ACHN (cell line): ENCODE measurements at regions not wholly inside any gene's neighbourhood (a gene's known extent, or its start where the extent isn't known, plus 50 kb on each side); places are given as distances from the start of the nearest gene placed in this dataset.

Experiments
- DNase-seq: peaks from one replicate; pipeline ENCODE4 v3.0.0-alpha.2; 2015
- in situ Hi-C: cut with HindIII; loops from 2 replicates; pipeline ENCODE4 v1.10.0; 2017; ENCODE audit warnings: low sequenced_read_pairs, low pct_ligation_motif_present, low pct_unique_long_range_greater_than_20kb

DNA sequence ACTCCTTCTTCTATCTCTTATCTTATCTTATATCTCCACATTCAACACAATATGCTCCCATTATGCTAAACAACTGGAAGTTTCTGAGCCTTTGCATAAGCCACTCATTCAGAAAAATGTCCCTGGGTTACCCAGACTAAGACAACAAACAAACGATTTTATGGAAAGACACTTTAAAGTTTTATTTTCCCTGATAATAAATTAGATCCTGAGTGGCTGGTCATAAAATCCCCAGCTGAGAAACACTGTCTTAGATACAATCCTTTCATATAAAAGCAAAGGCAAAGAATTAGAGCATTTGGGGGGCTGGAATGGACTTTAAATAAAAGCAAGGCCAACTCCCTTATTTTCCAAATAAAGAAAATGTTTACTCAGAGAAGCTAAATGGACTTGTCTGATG is 322.3 kb downstream of the GBE1 start:
- no peak for DNase-seq
- in situ Hi-C loops = no loop called here

- no peak for DNase-seq
- in situ Hi-C loops = no loop called here
Measured at GRCh38 chr3:81437683-81438082, 323.8 kb downstream of the GBE1 start.

- no peak for DNase-seq
- in situ Hi-C loops = no loop called here
Measured at GRCh38 chr3:81436182-81436581, 325.3 kb downstream of the GBE1 start.

DNA sequence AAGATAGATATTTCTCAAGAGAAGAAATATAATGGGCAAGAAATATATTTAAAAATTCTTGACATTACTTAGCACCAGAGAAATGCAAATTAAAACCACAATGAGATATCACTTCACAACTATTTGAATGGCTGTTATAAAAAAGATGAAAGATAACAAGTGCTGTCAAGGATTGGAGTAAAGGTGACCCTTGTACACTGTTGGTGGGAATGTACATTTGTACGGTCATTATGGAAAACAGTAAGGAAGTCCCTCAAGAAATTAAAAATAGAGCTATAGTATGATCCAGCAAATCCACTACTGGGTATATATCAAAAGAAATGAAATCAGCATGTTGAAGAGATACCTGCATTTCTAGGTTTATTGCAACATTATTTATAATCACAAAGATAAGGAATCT is 326.4 kb downstream of the GBE1 start:
- DNase-seq = no peak
- in situ Hi-C loops = no loop called here

DNA sequence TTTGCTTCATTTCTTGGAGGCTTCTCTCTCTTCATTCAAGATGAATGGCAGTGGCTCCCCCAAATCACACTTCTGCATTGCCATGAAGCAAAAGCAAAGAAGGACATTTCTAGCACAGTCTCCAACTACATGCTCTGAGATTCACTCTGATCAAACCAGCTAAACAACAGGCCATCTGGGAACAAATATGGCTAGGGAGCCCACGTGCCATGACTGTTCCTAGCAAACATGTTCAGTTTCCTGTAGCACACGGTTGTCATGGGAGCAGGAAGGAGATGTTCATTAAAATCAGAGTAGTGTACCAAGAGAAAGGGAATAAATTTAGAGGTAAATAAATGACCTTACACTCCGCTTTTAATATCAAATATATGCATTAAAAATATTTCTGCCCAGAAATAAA is 327.3 kb downstream of the GBE1 start:
- in situ Hi-C loops = no loop called here
- DNase-seq = no peak

DNA sequence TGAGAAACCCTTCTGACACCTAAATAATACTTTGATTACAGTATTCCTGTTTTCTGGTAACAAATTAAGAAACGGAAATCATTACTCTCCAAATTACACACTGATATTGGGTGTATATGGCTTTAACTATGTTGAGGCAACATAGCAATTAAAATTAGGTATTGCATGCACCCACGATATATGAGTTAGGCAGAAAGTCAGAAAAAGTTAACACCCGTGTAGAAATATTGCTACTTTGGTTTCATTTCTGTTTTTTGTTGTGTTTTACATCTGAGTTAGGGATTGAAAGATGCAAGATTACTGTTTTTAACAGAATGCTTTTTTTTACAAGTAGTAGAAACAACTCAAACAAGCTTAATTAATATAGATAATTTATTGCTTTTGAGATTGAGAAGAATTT is 327.8 kb downstream of the GBE1 start:
- in situ Hi-C loops = no loop called here
- no peak for DNase-seq

- DNase-seq = no peak
- in situ Hi-C loops = no loop called here
Measured at GRCh38 chr3:81432456-81432855, 329.0 kb downstream of the GBE1 start.

DNA sequence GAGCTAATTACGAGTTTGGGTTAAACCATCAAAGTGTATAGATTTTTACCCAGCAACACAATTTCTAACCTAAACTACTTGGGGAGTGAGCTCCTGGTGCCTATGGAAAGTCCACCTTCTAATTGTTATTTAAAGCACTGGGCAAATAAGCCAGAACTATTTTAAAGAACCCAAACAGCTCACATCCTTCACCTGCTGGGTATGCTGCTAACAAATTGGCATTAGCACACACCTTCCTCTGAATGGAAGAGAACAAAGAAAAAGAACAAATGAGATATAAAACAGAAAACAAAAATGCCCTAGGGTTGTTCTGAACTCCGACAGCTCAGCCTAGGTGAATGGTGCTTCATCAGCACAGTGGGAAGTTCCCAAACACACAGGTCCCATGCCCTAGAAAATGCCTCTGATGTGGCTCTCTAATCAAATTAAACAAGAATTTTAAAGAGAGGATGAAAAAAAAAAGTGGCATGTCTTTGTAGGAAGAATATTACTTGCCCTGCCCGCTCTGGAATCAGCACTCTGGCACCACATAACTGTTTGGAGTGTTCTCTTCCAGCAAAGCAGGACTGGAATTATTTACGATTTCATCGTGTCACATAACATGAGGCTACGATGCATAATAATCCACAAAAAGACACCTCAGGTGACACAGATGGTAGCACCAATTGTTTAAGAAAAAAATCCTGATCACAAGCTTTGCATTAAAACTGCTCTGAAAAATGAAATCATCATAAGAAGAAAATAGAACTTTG is 334.4 kb downstream of the GBE1 start:
- DNase-seq = no peak
- in situ Hi-C loops = no loop called here

DNA sequence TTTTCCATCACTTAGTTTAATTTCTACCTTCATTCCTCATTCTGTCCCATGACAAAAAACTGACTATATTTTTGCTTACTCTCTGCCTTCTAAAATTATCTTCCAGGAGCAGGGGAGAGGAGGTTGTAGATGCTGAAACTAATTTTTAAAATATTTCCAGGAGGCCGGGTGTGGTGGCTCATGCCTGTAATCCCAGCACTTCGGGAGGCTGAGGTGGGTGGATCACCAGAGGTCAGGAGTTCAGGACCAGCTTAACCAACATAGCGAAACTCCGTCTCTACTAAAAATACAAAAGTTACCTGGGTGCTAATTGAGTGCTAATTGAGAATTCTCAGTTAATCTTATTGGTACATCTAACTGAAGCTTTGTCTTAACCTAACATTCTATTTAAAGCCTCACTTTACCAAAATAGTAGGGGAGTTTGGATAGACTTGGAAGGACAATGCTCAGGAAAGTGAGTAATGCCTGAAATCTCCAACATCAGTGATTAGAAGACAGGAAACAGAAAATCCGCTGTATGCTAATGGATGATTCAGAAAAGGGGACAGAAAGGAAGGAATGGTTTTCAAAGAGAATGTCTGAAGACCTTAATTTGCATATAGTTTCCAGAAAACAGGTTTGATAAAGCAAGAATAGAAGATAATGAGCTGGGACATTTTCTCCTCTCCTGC is 336.1 kb downstream of the GBE1 start:
- in situ Hi-C loops = no loop called here
- no peak for DNase-seq

DNA sequence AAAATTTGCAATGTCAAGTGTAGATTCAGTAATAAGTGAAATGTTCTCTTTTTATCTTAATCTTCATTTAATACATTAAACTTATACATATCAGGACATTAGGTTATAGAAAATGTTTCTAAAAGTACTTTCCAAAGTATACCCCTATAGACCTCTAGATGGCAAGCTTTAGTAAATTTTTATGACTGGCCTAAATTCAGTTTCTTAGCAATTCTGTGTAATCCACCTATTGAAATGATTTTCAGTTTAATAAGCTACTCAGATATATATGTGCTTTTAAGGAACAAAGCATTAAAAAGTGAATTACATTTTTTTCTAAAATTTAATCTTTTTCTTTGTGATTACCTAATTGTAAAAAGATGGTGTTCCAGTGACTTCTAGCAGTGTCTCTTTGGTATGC is 342.2 kb downstream of the GBE1 start:
- in situ Hi-C loops = no loop called here
- peak; percentile 19 for DNase-seq

DNA sequence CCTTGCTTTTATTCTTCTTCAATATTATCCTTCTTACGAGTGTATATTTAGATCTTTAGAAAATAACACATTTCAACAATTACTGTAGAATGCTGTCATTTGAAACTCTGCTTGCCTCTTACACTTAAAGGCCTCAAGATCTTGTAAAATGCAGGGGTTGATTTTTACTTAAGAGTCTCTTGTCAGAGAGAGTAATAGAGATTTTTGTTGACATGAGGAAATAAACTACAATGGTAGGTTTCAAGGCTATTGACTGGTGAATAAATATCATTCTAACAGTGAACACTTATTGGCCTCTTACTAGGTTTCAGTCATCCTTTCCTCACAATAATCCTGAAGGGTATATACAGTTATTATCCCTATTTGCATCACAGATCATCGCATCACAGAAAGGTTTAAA is 344.6 kb downstream of the GBE1 start:
- in situ Hi-C loops = no loop called here
- no peak for DNase-seq

GRCh38 chr3:81406318-81406717 is 355.1 kb downstream of the GBE1 start:
- in situ Hi-C loops = no loop called here

DNA sequence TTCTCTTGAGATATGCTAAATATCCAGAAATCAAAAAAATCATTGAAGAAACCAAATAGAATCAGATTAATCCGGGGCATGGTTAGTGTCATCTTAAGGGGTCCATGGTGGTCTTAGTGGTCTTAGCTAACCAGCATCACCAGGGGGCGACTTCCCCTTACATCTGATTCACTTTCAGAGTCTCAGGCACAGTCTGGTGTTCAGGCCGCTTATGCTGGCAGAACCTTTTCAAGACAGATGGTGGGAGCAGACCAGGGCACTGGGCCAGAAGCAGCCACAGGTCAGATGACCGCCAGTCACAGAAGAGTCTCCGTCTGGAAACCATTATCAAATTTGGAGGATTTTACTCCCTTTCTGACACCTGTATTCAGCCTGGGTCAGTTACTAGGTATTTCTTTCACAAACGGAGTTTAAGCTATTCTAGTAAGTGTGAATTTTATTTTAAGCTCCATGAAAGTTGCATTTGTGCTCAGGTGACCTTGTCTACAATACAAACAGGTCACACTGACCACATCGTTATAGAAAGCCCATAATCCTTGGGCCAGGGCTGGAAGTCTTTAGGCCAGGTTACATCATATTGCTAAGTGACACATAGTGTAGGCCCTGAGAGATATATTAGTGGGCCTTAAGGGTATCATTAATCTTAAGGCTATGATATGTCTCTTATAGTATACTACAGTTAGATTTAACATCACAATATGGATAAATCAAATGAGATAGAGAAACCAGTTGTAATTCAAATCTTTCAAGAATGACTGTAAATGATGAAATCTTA is 365.5 kb downstream of the GBE1 start:
- in situ Hi-C loops = no loop called here
- peak; percentile 1 for DNase-seq

More at GRCh38 chr3:81406318-81406717, 355.1 kb downstream of the GBE1 start:
- DNase-seq = no peak

- in situ Hi-C loops = no loop called here
- no peak for DNase-seq
Measured at GRCh38 chr3:81394651-81395524, 366.6 kb downstream of the GBE1 start.

DNA sequence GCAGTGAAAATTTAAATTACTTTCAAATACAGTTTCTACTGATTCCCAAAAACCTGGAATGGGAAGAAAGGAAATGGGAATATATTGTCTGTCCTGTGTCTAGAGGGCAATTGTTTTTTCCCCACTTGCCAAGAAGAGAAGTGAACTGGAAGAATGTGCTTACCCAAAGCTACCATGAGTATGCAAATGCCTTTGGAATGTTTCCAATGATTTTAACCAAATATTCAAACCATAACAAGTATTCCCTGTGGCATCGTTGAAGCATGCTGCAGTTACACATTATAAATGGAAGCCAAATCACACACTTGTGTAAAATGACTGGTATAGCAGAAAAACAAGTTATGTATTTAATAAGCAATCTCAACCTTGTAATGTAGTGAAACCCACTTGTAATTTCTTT is 368.2 kb downstream of the GBE1 start:
- no peak for DNase-seq
- in situ Hi-C loops = no loop called here

DNA sequence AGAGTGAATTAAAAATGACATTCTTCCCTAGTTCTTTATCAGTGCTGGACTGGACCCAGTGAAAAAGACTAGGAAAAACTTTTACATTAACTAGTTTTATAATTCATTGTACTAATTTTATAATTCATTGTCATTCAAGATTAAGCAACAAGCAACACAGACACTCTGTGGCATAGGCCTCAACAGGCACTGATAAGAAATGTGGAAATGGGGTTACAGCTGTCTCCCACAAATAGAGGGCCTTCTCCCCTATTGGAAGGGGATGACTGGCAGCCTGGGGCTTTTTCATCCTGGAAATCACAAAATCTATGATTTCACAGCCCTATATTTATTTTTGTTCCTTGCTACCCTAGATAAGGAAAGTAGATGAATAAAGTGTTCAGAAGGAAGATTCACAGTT is 370.6 kb downstream of the GBE1 start:
- no peak for DNase-seq
- in situ Hi-C loops = no loop called here

- no peak for DNase-seq
- in situ Hi-C loops = no loop called here
Measured at GRCh38 chr3:81388191-81388590, 373.3 kb downstream of the GBE1 start.

DNA sequence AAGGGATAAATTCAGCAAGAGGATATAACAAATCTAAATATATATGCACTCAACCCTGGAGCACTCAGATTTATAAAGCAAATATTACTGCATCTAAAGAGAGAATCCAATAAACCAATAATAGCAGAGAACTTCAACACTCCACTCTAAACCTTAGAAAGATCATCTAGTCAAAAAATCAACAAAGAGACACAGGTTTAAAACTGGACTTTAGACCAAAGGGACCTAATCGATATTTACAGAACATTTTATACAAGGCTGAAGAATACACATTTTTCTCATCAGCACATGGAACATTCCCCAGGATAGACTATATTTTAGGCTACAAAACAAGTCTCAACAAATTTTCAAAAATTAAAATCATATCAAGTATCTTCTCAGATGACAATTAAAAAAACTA is 379.0 kb downstream of the GBE1 start:
- DNase-seq = no peak

DNA sequence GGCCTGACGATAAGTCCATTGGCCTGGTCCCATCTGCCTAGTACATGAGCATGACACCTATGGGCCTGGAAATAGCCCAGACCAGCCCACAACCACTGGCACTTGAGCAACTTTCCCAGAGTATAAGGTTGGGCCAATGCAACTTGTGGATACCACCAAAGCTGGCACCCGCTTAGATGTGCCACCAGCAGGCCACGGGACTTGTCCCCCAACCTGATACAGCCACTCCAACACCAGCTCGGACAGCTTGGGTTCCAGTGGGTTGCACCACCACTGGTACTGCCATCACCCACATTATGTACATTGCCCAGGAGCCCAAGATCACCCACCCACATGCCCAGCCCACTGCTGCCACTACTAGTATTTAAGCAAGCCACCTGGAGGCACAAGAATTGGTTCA is 381.2 kb downstream of the GBE1 start:
- in situ Hi-C loops = no loop called here
- DNase-seq = no peak

More for the DNA sequence above, 379.0 kb downstream of the GBE1 start:
- in situ Hi-C loops = no loop called here
